ENCODE measurements at regions not wholly inside any gene's neighbourhood (a gene's known extent, or its start where the extent isn't known, plus 50 kb on each side); places are given as distances from the start of the nearest gene placed in this dataset.
A peak's percentile ranks its signal among the peaks of the same experiment; 100 is the strongest.

DNA sequence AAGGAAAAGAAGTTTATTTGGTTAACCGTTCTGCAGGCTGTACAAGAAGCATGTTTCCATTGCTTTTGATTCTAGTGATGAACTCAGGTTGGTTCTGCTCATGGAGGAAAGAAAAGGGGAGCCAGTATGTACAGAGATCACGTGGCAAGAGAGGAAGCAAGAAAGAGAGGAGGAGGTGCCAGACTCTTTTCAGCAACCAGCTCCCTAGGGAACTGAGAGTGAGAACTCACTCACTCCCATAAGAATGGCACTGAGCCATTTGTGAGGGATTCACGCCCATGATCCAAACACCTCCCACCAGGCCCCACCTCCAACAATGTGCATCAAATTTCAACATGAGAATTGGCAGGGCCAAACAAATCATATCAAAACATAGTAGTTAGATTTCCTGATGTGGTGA lies 649.1 kb downstream of the EPM2A start:
- TF ChIP-seq EP300 (IDR thresholded peaks at IDR 0.05; ENCODE audit: borderline replicate concordance) (no peak), EGR1 (IDR thresholded peaks at IDR 0.05) (no peak), YY1 (IDR thresholded peaks at IDR 0.05; ENCODE audit: low read depth) (no peak), TAF1 (IDR thresholded peaks at IDR 0.05; ENCODE audit: low read depth) (no peak), ZBTB7A (IDR thresholded peaks at IDR 0.05; ENCODE audit: low read depth) (no peak), CEBPB (IDR thresholded peaks at IDR 0.05) (no peak), RAD21 (IDR thresholded peaks at IDR 0.05; ENCODE audit: low read depth) (no peak), FOXM1 (IDR thresholded peaks at IDR 0.05; ENCODE audit: borderline replicate concordance, low read depth) (no peak)
- TF ChIP-seq, protein P1, sequence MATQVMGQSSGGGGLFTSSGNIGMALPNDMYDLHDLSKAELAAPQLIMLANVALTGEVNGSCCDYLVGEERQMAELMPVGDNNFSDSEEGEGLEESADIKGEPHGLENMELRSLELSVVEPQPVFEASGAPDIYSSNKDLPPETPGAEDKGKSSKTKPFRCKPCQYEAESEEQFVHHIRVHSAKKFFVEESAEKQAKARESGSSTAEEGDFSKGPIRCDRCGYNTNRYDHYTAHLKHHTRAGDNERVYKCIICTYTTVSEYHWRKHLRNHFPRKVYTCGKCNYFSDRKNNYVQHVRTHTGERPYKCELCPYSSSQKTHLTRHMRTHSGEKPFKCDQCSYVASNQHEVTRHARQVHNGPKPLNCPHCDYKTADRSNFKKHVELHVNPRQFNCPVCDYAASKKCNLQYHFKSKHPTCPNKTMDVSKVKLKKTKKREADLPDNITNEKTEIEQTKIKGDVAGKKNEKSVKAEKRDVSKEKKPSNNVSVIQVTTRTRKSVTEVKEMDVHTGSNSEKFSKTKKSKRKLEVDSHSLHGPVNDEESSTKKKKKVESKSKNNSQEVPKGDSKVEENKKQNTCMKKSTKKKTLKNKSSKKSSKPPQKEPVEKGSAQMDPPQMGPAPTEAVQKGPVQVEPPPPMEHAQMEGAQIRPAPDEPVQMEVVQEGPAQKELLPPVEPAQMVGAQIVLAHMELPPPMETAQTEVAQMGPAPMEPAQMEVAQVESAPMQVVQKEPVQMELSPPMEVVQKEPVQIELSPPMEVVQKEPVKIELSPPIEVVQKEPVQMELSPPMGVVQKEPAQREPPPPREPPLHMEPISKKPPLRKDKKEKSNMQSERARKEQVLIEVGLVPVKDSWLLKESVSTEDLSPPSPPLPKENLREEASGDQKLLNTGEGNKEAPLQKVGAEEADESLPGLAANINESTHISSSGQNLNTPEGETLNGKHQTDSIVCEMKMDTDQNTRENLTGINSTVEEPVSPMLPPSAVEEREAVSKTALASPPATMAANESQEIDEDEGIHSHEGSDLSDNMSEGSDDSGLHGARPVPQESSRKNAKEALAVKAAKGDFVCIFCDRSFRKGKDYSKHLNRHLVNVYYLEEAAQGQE (IDR thresholded peaks at IDR 0.05; ENCODE audit: low read depth), result no peak
- TF ChIP-seq, protein P2, sequence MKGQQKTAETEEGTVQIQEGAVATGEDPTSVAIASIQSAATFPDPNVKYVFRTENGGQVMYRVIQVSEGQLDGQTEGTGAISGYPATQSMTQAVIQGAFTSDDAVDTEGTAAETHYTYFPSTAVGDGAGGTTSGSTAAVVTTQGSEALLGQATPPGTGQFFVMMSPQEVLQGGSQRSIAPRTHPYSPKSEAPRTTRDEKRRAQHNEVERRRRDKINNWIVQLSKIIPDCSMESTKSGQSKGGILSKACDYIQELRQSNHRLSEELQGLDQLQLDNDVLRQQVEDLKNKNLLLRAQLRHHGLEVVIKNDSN (IDR thresholded peaks at IDR 0.05), result peak; percentile 75
- TF ChIP-seq, protein P3, sequence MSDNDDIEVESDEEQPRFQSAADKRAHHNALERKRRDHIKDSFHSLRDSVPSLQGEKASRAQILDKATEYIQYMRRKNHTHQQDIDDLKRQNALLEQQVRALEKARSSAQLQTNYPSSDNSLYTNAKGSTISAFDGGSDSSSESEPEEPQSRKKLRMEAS (IDR thresholded peaks at IDR 0.05), result no peak
